ENCODE measurements at regions not wholly inside any gene's neighbourhood (a gene's known extent, or its start where the extent isn't known, plus 50 kb on each side); places are given as distances from the start of the nearest gene placed in this dataset.

DNA sequence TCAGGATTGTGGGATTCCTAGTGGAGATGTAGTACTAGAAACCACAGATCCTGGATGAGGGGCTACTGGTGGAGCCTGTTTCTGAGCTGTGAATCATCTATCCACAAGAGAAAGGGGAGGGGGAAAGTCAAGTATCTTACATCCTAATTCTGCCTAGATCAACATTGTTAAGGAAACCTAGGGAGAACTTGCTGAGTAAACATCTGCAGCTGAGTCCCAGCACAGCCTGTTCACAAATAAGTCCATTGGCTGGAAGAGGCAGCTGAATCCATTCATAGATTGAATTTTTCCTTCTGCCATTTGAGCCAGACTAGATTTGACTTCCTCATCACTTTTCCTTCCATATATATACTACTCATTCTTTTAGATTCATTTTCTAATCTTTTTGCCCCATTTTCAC, 460.5 kb downstream of the TUSC7 start:
- ATAC-seq: no peak
- TF ChIP-seq ZNF70 (CRISPR knock-in tag; IDR thresholded peaks at IDR 0.05): no peak
- TF ChIP-seq RARB (CRISPR knock-in tag; IDR thresholded peaks at IDR 0.05): no peak

DNA sequence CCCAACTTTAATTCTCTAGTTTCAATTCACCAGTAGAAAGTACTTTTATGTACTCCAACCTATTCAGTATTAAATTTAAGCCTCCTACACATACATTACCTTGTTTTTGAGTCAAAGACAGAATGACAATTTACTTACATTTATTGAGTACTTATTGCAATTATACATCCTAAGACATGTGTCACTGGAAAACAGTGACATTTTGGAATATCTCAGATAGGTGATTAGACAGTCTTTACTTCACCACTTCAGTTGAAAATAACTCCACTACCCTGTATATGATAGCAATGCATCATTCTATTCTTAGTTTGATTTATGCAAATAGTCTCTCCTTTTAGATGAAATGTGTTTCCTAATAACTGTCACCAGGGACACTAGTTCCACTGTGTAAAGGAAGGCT, 461.5 kb downstream of the TUSC7 start:
- ATAC-seq: no peak

GRCh38 chr3:117172426-117172825, 462.8 kb downstream of the TUSC7 start:
- no peak for ATAC-seq
- TF ChIP-seq ESRRG (CRISPR knock-in tag; IDR thresholded peaks at IDR 0.05) (no peak), TOX (CRISPR knock-in tag; IDR thresholded peaks at IDR 0.05; ENCODE audit: borderline replicate concordance) (no peak), ZFP3 (CRISPR knock-in tag; IDR thresholded peaks at IDR 0.05) (no peak), ZNF565 (CRISPR knock-in tag; conservative IDR thresholded peaks at IDR 0.05; ENCODE audit: low read depth) (no peak), CREB5 (CRISPR knock-in tag; IDR thresholded peaks at IDR 0.05; ENCODE audit: low read depth) (no peak), CSDC2 (CRISPR knock-in tag; IDR thresholded peaks at IDR 0.05) (no peak)
- TF ChIP-seq, protein P1, sequence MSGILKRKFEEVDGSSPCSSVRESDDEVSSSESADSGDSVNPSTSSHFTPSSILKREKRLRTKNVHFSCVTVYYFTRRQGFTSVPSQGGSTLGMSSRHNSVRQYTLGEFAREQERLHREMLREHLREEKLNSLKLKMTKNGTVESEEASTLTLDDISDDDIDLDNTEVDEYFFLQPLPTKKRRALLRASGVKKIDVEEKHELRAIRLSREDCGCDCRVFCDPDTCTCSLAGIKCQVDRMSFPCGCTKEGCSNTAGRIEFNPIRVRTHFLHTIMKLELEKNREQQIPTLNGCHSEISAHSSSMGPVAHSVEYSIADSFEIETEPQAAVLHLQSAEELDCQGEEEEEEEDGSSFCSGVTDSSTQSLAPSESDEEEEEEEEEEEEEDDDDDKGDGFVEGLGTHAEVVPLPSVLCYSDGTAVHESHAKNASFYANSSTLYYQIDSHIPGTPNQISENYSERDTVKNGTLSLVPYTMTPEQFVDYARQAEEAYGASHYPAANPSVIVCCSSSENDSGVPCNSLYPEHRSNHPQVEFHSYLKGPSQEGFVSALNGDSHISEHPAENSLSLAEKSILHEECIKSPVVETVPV (CRISPR knock-in tag; IDR thresholded peaks at IDR 0.05): no peak
- TF ChIP-seq, protein P2, sequence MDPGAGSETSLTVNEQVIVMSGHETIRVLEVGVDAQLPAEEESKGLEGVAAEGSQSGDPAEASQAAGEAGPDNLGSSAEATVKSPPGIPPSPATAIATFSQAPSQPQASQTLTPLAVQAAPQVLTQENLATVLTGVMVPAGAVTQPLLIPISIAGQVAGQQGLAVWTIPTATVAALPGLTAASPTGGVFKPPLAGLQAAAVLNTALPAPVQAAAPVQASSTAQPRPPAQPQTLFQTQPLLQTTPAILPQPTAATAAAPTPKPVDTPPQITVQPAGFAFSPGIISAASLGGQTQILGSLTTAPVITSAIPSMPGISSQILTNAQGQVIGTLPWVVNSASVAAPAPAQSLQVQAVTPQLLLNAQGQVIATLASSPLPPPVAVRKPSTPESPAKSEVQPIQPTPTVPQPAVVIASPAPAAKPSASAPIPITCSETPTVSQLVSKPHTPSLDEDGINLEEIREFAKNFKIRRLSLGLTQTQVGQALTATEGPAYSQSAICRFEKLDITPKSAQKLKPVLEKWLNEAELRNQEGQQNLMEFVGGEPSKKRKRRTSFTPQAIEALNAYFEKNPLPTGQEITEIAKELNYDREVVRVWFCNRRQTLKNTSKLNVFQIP (CRISPR knock-in tag; IDR thresholded peaks at IDR 0.05; ENCODE audit: borderline replicate concordance, low read depth): no peak

More for the DNA sequence above, 461.5 kb downstream of the TUSC7 start:
- TF ChIP-seq PATZ1 (CRISPR knock-in tag; IDR thresholded peaks at IDR 0.05; ENCODE audit: borderline replicate concordance): no peak
- TF ChIP-seq TOX (CRISPR knock-in tag; IDR thresholded peaks at IDR 0.05; ENCODE audit: borderline replicate concordance): no peak
- TF ChIP-seq CREB5 (CRISPR knock-in tag; IDR thresholded peaks at IDR 0.05; ENCODE audit: low read depth): no peak
- TF ChIP-seq, protein P1 (CRISPR knock-in tag; IDR thresholded peaks at IDR 0.05): no peak
- TF ChIP-seq BACH2 (CRISPR knock-in tag; IDR thresholded peaks at IDR 0.05; ENCODE audit: borderline replicate concordance): no peak
- no peak for TF ChIP-seq ZC3H10 (CRISPR knock-in tag; IDR thresholded peaks at IDR 0.05)
- no peak for TF ChIP-seq ISL1 (CRISPR knock-in tag; IDR thresholded peaks at IDR 0.05)
- TF ChIP-seq ESRRG (CRISPR knock-in tag; IDR thresholded peaks at IDR 0.05): no peak
- TF ChIP-seq PPARA (CRISPR knock-in tag; IDR thresholded peaks at IDR 0.05; ENCODE audit: borderline replicate concordance): no peak
- TF ChIP-seq, protein P2 (CRISPR knock-in tag; IDR thresholded peaks at IDR 0.05; ENCODE audit: borderline replicate concordance, low read depth): no peak
- TF ChIP-seq OSR1 (CRISPR knock-in tag; IDR thresholded peaks at IDR 0.05): no peak
- no peak for TF ChIP-seq RARB (CRISPR knock-in tag; IDR thresholded peaks at IDR 0.05)
- no peak for TF ChIP-seq ARNTL (CRISPR knock-in tag; IDR thresholded peaks at IDR 0.05; ENCODE audit: borderline replicate concordance, low read depth)
- TF ChIP-seq, protein P3, sequence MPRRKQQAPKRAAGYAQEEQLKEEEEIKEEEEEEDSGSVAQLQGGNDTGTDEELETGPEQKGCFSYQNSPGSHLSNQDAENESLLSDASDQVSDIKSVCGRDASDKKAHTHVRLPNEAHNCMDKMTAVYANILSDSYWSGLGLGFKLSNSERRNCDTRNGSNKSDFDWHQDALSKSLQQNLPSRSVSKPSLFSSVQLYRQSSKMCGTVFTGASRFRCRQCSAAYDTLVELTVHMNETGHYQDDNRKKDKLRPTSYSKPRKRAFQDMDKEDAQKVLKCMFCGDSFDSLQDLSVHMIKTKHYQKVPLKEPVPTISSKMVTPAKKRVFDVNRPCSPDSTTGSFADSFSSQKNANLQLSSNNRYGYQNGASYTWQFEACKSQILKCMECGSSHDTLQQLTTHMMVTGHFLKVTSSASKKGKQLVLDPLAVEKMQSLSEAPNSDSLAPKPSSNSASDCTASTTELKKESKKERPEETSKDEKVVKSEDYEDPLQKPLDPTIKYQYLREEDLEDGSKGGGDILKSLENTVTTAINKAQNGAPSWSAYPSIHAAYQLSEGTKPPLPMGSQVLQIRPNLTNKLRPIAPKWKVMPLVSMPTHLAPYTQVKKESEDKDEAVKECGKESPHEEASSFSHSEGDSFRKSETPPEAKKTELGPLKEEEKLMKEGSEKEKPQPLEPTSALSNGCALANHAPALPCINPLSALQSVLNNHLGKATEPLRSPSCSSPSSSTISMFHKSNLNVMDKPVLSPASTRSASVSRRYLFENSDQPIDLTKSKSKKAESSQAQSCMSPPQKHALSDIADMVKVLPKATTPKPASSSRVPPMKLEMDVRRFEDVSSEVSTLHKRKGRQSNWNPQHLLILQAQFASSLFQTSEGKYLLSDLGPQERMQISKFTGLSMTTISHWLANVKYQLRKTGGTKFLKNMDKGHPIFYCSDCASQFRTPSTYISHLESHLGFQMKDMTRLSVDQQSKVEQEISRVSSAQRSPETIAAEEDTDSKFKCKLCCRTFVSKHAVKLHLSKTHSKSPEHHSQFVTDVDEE (CRISPR knock-in tag; IDR thresholded peaks at IDR 0.05): no peak
- no peak for TF ChIP-seq ZNF8 (CRISPR knock-in tag; IDR thresholded peaks at IDR 0.05)
- TF ChIP-seq TCF4 (CRISPR knock-in tag; IDR thresholded peaks at IDR 0.05; ENCODE audit: borderline replicate concordance): no peak
- TF ChIP-seq SNAI2 (CRISPR knock-in tag; IDR thresholded peaks at IDR 0.05): no peak

All from SK-N-SH treated with all-trans-retinoic acid at 6 μM for 48 hours (cell line).